ENCODE measurements at regions not wholly inside any gene's neighbourhood (a gene's known extent, or its start where the extent isn't known, plus 50 kb on each side); places are given as distances from the start of the nearest gene placed in this dataset.

GRCh38 chr2:64797881-64798575 lies 144.3 kb upstream of the SERTAD2 start:
- no peak for TF ChIP-seq CTCF (IDR thresholded peaks at IDR 0.05)
- no peak for TF ChIP-seq EP300 (IDR thresholded peaks at IDR 0.05)
- TF ChIP-seq POLR2A (IDR thresholded peaks at IDR 0.05): no peak
- no peak for TF ChIP-seq POLR2AphosphoS5 (IDR thresholded peaks at IDR 0.05)
